NCI-H82 treated with DMSO at 0.1 percent for 48 hours (cell line): ENCODE measurements at regions not wholly inside any gene's neighbourhood (a gene's known extent, or its start where the extent isn't known, plus 50 kb on each side); places are given as distances from the start of the nearest gene placed in this dataset.
"Not testable (repeated sequence)": the region's sequence is repeated elsewhere in the genome, so short reads cannot be mapped to it uniquely, and the experiment has no call there.

Source experiments
- DNase-seq: peaks from one replicate; lab custom pipeline; 2025; ENCODE audit not compliant: unreplicated experiment; lab: John Stamatoyannopoulos, UW

- not testable (repeated sequence) for DNase-seq
These were observed 200.3 kb upstream of the FKBP1C start for GRCh38 chr6:63010962-63011361.

GRCh38 chr6:63014290-63014689 is 197.0 kb upstream of the FKBP1C start:
- no peak for DNase-seq

GRCh38 chr6:63022631-63023030 is 188.6 kb upstream of the FKBP1C start:
- DNase-seq: no peak

DNA sequence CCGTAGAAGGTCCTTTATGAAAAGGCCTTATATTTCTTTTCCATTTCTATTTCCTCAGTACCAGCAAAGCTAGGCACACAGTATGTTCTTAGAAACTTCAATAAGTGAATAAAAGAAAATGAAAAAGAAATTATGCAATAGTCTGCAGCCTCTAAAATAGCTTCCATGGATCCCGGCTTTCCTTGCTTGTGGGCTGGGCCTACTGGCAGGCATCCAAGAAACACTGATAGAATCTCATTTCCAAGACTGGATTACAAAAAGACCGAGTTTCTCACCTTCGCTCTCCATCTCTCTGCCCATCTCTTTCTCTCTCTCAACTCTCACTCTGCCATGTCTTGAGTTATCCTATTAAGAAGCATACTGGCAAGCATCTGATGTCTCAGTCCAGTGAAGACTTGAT is 187.5 kb upstream of the FKBP1C start:
- no peak for DNase-seq

DNA sequence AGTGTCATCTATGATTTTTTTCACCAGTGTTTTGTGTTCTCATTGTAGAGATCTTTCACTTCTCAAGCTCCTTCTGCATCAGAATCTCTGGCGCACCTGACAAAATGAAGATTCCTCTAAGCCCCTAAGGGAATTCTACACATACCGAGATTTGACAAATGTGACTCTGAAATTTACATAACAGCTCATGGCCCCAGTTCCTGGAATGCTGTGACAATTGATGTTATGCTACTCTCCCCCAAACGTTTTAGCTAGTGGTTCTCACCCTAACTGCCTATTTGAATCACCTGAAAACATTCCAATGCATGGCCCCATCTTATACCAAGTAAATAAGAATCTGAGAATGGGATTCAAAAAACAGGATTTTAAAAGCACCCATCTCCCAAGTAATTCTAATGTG is 162.1 kb upstream of the FKBP1C start:
- DNase-seq: no peak

GRCh38 chr6:63053206-63053605 is 158.1 kb upstream of the FKBP1C start:
- not testable (repeated sequence) for DNase-seq

GRCh38 chr6:63058601-63059000 is 152.7 kb upstream of the FKBP1C start:
- no peak for DNase-seq

DNA sequence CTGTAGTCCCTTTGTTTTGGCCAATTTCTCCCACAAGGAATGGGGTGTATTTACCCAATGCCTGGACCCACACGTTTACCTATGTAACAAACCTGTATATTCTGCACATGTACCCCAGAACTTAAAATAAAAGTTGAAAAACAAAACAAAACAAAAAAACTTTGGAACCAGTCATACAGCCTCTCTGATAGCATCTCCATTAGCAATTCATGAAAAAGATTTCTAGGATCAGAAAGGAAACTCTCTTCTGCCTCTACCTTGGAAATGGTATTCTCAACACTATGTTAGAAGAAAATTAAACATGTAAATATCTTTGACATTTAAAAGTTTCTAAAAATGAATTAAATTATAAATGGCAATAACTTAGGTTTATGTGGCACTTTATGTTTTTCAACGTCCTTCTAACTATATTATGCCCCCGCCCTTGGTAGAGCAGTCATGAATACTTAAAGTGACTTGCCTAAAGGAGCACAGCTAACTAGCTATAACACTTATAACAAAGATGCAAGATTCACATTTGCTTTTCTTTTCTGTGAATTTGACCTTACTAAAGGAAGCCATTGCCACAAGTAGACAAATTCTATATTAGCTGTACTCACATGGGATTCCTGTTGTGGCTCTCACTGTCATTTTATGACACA is 147.5 kb upstream of the FKBP1C start:
- no peak for DNase-seq

DNA sequence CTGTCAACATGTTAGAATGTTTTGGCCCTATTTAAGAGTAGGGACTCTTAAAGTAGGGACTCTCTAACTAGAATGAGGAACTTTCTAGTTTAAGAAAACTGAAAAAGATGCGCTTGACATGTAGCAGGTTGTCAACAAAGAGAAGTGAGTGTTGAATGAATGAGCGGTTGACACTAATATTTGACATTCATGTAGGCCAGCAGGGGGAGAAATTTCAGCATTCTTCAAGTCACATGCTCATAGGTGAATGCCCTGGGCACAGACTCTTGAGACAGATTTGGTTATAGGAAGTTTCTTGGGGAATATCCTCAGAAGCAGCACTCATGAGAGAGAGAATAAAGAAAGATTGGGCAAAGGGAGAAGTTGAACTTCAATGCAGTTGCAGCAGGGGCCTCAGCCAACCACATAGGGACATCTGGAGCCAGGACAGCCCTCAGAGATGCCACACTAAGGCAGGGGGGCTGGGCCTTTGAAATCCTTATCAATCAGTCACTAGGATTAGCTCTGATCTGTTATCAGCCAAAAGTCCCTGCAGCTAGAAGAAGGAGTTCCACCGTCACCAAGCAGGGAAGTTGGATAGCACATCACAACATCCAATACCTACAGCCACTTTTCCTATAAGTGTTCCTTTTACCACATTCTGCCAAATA is 145.1 kb upstream of the FKBP1C start:
- peak; percentile 22 for DNase-seq

- DNase-seq: no peak
These were observed 116.3 kb upstream of the FKBP1C start for GRCh38 chr6:63094947-63095346.

DNA sequence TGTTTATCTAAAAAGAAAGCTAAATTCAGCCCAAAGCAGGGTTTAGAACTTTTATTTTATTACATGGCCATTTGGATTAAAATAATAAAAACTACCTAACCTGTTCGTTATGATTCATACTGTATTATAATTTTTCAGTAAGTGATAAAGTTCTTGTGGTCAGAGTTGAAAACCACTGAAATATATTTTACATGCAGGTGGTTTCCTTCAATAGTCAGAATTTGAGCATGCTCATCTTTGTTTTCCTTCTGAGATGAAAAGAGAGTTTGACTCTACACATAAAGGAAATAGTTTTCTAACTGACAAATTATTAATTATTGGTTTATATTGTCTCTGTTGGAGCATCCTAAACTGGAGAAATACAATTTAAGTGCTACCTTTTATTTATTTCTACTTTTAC is 114.0 kb upstream of the FKBP1C start:
- no peak for DNase-seq

DNA sequence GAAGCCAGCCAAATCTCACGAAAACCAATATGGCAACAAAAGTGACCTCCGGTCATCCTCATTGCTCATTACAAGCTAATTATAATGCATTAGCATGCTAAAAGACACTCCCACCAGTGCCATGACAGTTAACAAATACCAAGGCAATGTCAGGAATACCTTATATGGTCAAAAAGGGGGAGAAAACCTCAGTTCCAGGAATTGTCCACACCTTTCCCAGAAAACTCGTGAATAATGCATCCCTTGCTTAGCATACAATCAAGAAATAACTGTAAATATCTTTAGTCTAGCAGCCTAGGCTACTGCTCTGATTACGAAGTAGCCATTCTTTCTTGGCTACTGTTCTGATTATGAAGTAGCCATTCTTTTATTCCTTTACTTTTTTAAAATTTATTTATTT is 112.5 kb upstream of the FKBP1C start:
- no peak for DNase-seq

- no peak for DNase-seq
These were observed 111.4 kb upstream of the FKBP1C start for GRCh38 chr6:63099772-63100459.

GRCh38 chr6:63114610-63115211 is 96.6 kb upstream of the FKBP1C start:
- DNase-seq: no peak

DNA sequence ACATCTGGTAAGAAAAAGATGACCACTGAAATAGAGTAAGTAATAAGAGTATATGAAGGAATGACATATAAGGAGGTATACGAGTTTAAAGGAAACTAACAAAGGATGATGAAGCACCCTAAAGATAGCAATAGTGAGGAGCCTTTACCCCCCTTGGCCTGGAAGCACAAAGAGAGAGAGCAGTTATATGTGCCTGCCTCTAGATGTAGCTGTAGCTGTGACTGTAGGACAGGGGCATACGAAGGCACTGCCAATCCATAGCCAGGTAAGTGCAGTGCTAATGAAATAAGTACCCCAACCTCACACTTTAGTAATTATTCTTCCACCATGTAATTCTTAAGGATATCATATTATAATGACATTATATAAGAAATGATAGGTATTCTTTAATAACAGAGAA is 90.1 kb upstream of the FKBP1C start:
- DNase-seq: peak; percentile 0

GRCh38 chr6:63140114-63140513 is 71.2 kb upstream of the FKBP1C start:
- no peak for DNase-seq

DNA sequence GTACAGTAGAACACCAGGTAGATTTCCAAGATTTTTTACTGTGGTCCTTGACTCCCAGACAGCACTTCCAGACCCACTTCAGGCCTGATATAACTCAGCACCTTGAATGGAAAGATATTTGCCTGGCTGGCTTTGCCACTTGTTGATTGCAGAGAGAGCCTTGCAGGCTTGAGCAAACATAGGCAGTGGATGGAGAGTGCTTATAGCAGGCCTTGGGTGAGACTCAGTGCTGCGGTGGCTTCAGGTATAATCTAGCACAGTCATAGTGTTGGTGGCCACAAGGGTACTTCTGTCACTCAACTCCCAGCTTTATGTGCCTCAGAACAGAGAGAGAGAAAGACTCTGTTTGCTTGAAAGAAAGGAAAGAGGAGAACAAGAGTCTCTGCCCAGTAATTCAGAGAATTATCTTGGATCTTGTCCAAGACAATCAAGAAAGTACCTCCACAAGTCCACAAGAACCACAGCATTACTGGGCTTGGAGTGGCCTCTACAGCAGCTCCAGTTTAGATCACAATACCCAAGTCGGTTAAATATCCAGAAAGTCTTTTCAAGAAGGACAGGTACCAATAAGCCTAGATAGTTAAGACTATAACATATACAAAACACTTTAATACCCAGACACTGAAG is 70.5 kb upstream of the FKBP1C start:
- no peak for DNase-seq

- DNase-seq: peak; percentile 53
These were observed 61.5 kb upstream of the FKBP1C start for GRCh38 chr6:63149730-63150129.

- DNase-seq: no peak
These were observed 56.7 kb upstream of the FKBP1C start for GRCh38 chr6:63154535-63154934.
